CD4-positive, CD25-positive, alpha-beta regulatory T cell (primary cell): ENCODE measurements at regions not wholly inside any gene's neighbourhood (a gene's known extent, or its start where the extent isn't known, plus 50 kb on each side); places are given as distances from the start of the nearest gene placed in this dataset.
"Not testable (repeated sequence)": the region's sequence is repeated elsewhere in the genome, so short reads cannot be mapped to it uniquely, and the experiment has no call there.

Experiments
- ATAC-seq, 2 donors: fragments of 150-1000 bp; cut with Tn5 transposase; one replicate each; pipeline ENCODE4 v1.10.0; 2021; ENCODE audit warnings: low read depth in 2 of 2, moderate number of reproducible peaks in 2 of 2, moderate library complexity in 1 of 2
- DNase-seq, 3 donors: peaks; one replicate each; pipeline versions ENCODE4 v3.0.0 to v3.0.0-alpha.2; 2012 to 2022; ENCODE audit warnings: mixed read lengths in 1 of 3
- H3K27ac ChIP-seq: one replicate; pipeline ENCODE4 v1.7.0; 2013; ENCODE audit warnings: mild to moderate bottlenecking, low read length; ENCODE audit not compliant: insufficient read depth, poor library complexity, severe bottlenecking
- H3K27me3 ChIP-seq: one replicate; pipeline ENCODE4 v1.7.0; 2013; ENCODE audit warnings: low read length; ENCODE audit not compliant: control insufficient read depth, insufficient read depth
- H3K36me3 ChIP-seq: one replicate; pipeline ENCODE4 v1.7.0; 2013; ENCODE audit warnings: mild to moderate bottlenecking, low read length, moderate library complexity; ENCODE audit not compliant: control insufficient read depth, insufficient read depth
- H3K4me1 ChIP-seq: 2 replicates; pipeline ENCODE4 v1.7.0; 2013; ENCODE audit warnings: mild to moderate bottlenecking, low read length; ENCODE audit not compliant: insufficient read depth, control insufficient read depth, poor library complexity, severe bottlenecking
- H3K4me3 ChIP-seq: one replicate; pipeline ENCODE4 v1.7.0; 2013; ENCODE audit warnings: low read depth, mild to moderate bottlenecking, low read length, moderate library complexity
- H3K9me3 ChIP-seq, 2 experiments: 1 replicate in 1 of 2; 2 replicates in 1 of 2; pipeline ENCODE4 v1.7.0; 2013; ENCODE audit warnings: low read length in 2 of 2, mild to moderate bottlenecking in 1 of 2, moderate library complexity in 1 of 2; ENCODE audit not compliant: control insufficient read depth in 2 of 2
- H3K27ac Mint-ChIP-seq, 3 donors: one replicate each; pipeline ENCODE4 v1.8.0; 2020 to 2022; ENCODE audit warnings: mild to moderate bottlenecking in 3 of 3, mixed read lengths in 3 of 3, moderate library complexity in 2 of 3
- H3K27me3 Mint-ChIP-seq: one replicate; pipeline ENCODE4 v1.8.0; 2022; ENCODE audit warnings: mild to moderate bottlenecking, mixed read lengths
- H3K36me3 Mint-ChIP-seq: one replicate; pipeline ENCODE4 v1.8.0; 2020; ENCODE audit warnings: mixed read lengths
- H3K4me1 Mint-ChIP-seq, 4 donors: one replicate each; pipeline ENCODE4 v1.8.0; 2020 to 2022; ENCODE audit warnings: mixed read lengths in 4 of 4, mild to moderate bottlenecking in 1 of 4
- H3K4me3 Mint-ChIP-seq, 4 donors: one replicate each; pipeline ENCODE4 v1.8.0; 2020 to 2022; ENCODE audit warnings: mild to moderate bottlenecking in 4 of 4, mixed read lengths in 4 of 4, moderate library complexity in 3 of 4
- H3K9me3 Mint-ChIP-seq, 7 donors: one replicate each; pipeline ENCODE4 v1.8.0; 2020 to 2022; ENCODE audit warnings: mixed read lengths in 7 of 7, mild to moderate bottlenecking in 3 of 7, moderate library complexity in 2 of 7

DNA sequence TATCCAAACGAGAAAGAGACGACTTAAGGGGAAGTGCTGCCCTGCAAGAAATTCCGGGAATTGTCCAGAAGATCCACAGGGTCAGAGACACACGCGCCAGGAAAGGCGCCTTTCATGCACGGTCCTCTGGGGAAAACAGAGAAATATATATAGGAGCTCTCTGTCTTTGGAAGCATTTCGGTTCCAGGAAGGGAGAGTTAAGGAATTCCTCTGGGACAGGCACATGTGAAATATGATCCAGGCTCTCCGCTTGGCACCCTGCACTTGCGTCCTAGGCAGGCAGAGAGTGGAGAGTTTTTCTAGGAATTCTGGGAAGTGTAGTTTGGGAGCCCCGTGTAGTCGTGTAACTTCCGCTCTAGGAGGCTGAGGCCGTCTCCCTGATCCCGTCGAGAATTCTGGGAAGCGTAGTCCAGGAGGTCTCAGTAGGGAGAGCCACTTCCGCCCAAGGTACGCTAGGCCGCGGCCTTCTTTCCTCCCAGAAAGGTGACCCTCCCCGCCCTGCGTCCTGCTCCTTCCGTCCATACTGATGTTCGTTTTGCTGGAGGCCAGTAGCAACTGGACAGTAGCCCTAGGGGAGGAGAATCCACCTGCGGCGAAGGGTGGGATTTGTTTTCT lies 677.5 kb upstream of the DEFB115 start:
- not testable (repeated sequence) for H3K9me3 Mint-ChIP-seq, DNase-seq, H3K27me3 ChIP-seq, H3K27me3 Mint-ChIP-seq, H3K36me3 Mint-ChIP-seq, H3K4me1 Mint-ChIP-seq, H3K9me3 ChIP-seq, H3K4me1 ChIP-seq, H3K27ac ChIP-seq, H3K36me3 ChIP-seq, H3K27ac Mint-ChIP-seq, H3K4me3 Mint-ChIP-seq, ATAC-seq, H3K4me3 ChIP-seq

GRCh38 chr20:30581839-30582238 lies 675.6 kb upstream of the DEFB115 start:
- not testable (repeated sequence) for H3K4me3 ChIP-seq, H3K36me3 ChIP-seq, H3K27me3 Mint-ChIP-seq, H3K9me3 Mint-ChIP-seq, H3K27ac Mint-ChIP-seq, H3K4me1 Mint-ChIP-seq, DNase-seq, ATAC-seq, H3K4me3 Mint-ChIP-seq, H3K4me1 ChIP-seq, H3K9me3 ChIP-seq, H3K27ac ChIP-seq, H3K36me3 Mint-ChIP-seq, H3K27me3 ChIP-seq

- not testable (repeated sequence) for H3K27ac Mint-ChIP-seq, H3K36me3 Mint-ChIP-seq, H3K4me1 ChIP-seq, H3K27me3 ChIP-seq, DNase-seq, H3K27me3 Mint-ChIP-seq, H3K27ac ChIP-seq, ATAC-seq, H3K4me1 Mint-ChIP-seq, H3K4me3 ChIP-seq, H3K4me3 Mint-ChIP-seq, H3K9me3 Mint-ChIP-seq, H3K9me3 ChIP-seq, H3K36me3 ChIP-seq
Observed at GRCh38 chr20:30584403-30584802, 673.1 kb upstream of the DEFB115 start.

- not testable (repeated sequence) for H3K27ac ChIP-seq, DNase-seq
Observed at GRCh38 chr20:30585244-30585796, 672.1 kb upstream of the DEFB115 start.

DNA sequence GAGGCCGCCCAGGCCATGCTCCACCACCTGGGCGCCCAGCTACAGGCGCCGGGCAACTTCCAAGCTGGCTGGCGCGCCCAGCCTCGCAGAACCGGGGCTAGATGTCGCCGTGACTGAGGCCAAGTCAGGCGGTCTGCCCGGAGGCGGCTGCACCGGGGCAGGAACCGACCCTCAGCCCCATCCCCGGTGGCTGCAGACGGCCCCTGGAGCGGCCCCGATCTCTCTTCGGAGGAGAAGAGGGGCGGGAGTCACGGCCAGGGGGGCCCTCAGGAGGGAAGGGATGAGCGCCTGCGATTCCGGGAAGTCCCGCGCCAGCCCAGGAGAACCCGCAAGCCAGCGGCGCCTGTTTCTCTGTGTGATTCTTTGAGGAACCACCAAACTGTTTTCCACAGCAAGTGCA lies 671.3 kb upstream of the DEFB115 start:
- not testable (repeated sequence) for H3K27ac ChIP-seq, DNase-seq, H3K4me1 Mint-ChIP-seq, H3K27ac Mint-ChIP-seq, H3K36me3 Mint-ChIP-seq, H3K4me3 Mint-ChIP-seq, H3K36me3 ChIP-seq, H3K27me3 ChIP-seq, H3K9me3 Mint-ChIP-seq, ATAC-seq, H3K9me3 ChIP-seq, H3K4me1 ChIP-seq, H3K4me3 ChIP-seq, H3K27me3 Mint-ChIP-seq

More at GRCh38 chr20:30585244-30585796, 672.1 kb upstream of the DEFB115 start:
- not testable (repeated sequence) for H3K9me3 ChIP-seq, H3K36me3 Mint-ChIP-seq, H3K9me3 Mint-ChIP-seq, H3K4me3 ChIP-seq, H3K36me3 ChIP-seq, H3K27me3 ChIP-seq, H3K4me1 ChIP-seq, ATAC-seq, H3K27me3 Mint-ChIP-seq, H3K4me3 Mint-ChIP-seq, H3K4me1 Mint-ChIP-seq, H3K27ac Mint-ChIP-seq

DNA sequence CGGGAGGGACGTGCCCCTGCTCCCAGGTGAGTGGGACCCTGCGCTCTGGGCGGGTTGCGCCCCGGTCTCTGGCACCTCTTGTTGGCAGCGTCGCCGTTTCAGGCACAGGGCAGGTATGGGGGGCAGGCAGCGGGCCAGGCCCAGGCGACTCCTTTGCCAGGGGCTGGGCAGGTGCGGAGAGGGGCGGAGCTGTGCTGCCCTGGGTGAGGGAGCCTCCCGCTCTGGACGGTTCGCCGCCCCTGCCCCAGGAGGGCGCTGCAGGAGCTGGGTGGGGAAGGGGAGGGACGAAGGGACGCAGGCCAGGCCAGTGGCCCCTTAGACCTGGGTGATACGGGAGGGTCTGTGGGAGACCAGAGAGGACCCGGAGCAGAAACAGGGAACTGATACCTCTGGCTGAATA lies 663.9 kb upstream of the DEFB115 start:
- no peaks in the 10 kb centered on the region for H3K36me3 ChIP-seq
- no peak overlapping the region for H3K27ac ChIP-seq
- Mint-ChIP-seq H3K4me3 (no peak overlapping the region), H3K9me3 (peaks cover 2 to 16% (median 4%) of the 10 kb centered on the region in 7 donors), H3K27me3 (no peaks in the 10 kb centered on the region), H3K27ac (no peak overlapping the region), H3K4me1 (no peaks in the 10 kb centered on the region), H3K36me3 (no peaks in the 10 kb centered on the region)
- no peak for DNase-seq
- H3K27me3 ChIP-seq, result no peaks in the 10 kb centered on the region
- ATAC-seq, result no peak
- no peaks in the 10 kb centered on the region for H3K4me1 ChIP-seq
- H3K9me3 ChIP-seq, result no peaks in the 10 kb centered on the region
- H3K4me3 ChIP-seq, result no peak overlapping the region

GRCh38 chr20:30594112-30594511 lies 663.4 kb upstream of the DEFB115 start:
- Mint-ChIP-seq H3K4me1 (no peaks in the 10 kb centered on the region), H3K27ac (no peak overlapping the region), H3K36me3 (no peaks in the 10 kb centered on the region), H3K4me3 (no peak overlapping the region), H3K27me3 (no peaks in the 10 kb centered on the region), H3K9me3 (peaks cover 2 to 16% (median 4%) of the 10 kb centered on the region in 7 donors)
- no peak for ATAC-seq
- no peak overlapping the region for H3K4me3 ChIP-seq
- no peak overlapping the region for H3K27ac ChIP-seq
- H3K4me1 ChIP-seq, result no peaks in the 10 kb centered on the region
- no peaks in the 10 kb centered on the region for H3K27me3 ChIP-seq
- H3K36me3 ChIP-seq, result no peaks in the 10 kb centered on the region
- H3K9me3 ChIP-seq, result no peaks in the 10 kb centered on the region
- no peak for DNase-seq

GRCh38 chr20:30595698-30596097 lies 661.8 kb upstream of the DEFB115 start:
- no peak overlapping the region for H3K27ac Mint-ChIP-seq
- Histone ChIP-seq H3K9me3 (no peaks in the 10 kb centered on the region), H3K36me3 (no peaks in the 10 kb centered on the region), H3K4me1 (no peaks in the 10 kb centered on the region), H3K27me3 (no peaks in the 10 kb centered on the region), H3K4me3 (no peak overlapping the region), H3K27ac (no peak overlapping the region)
- no peaks in the 10 kb centered on the region for H3K36me3 Mint-ChIP-seq
- no peaks in the 10 kb centered on the region for H3K27me3 Mint-ChIP-seq
- peaks cover 2 to 16% (median 4%) of the 10 kb centered on the region in 7 donors for H3K9me3 Mint-ChIP-seq
- ATAC-seq (no peak), DNase-seq (no peak)
- no peak overlapping the region for H3K4me3 Mint-ChIP-seq
- H3K4me1 Mint-ChIP-seq, result no peaks in the 10 kb centered on the region
